Gastrocnemius medialis (tissue), 4 donors: ENCODE measurements at regions not wholly inside any gene's neighbourhood (a gene's known extent, or its start where the extent isn't known, plus 50 kb on each side); places are given as distances from the start of the nearest gene placed in this dataset.

Source experiments
- ATAC-seq, 2 donors: fragments of 150-250 bp; one replicate each; pipeline ENCODE4 v1.9.1; 2016
- DNase-seq, 2 donors: peaks; one replicate each; pipeline ENCODE4 v3.0.0-alpha.2; 2019
- H3K27ac ChIP-seq, 4 donors: fragments of 200-600 bp; sonication (generic); 1 replicate in 1 of 4; 2 replicates in 3 of 4; pipeline ENCODE4 v1.5.1; 2016 to 2018; ENCODE audit warnings: mild to moderate bottlenecking in 2 of 4, moderate library complexity in 1 of 4
- H3K27me3 ChIP-seq, 3 donors: fragments of 200-600 bp; sonication (generic) in 2 of 3; 1 replicate in 1 of 3; 2 replicates in 2 of 3; pipeline versions ENCODE4 v1.5.1 to v1.6.0; 2016 to 2019; ENCODE audit warnings: mild to moderate bottlenecking in 1 of 3, moderate library complexity in 1 of 3
- H3K36me3 ChIP-seq, 2 donors: fragments of 200-600 bp; sonication (generic) in 1 of 2; one replicate each; pipeline ENCODE4 v1.5.1; 2017 to 2018
- H3K4me1 ChIP-seq, 2 donors: fragments of 200-600 bp; sonication (generic) in 1 of 2; one replicate each; pipeline ENCODE4 v1.5.1; 2016 to 2017; ENCODE audit warnings: mild to moderate bottlenecking in 2 of 2
- H3K4me3 ChIP-seq, 4 donors: fragments of 200-600 bp; sonication (generic) in 3 of 4; 1 replicate in 1 of 4; 2 replicates in 3 of 4; pipeline ENCODE4 v1.5.1; 2016 to 2019; ENCODE audit warnings: mild to moderate bottlenecking in 2 of 4
- H3K9me3 ChIP-seq, 3 donors: fragments of 200-600 bp; sonication (generic) in 2 of 3; 1 replicate in 1 of 3; 2 replicates in 2 of 3; pipeline ENCODE4 v1.5.1; 2016 to 2019
- POLR2A ChIP-seq, 2 donors: fragments of 450-650 bp; IDR thresholded peaks; one replicate each; pipeline ENCODE4 v1.6.1; 2017; ENCODE audit warnings: antibody characterized with exemption in 2 of 2, mild to moderate bottlenecking in 2 of 2, moderate library complexity in 2 of 2
- in situ Hi-C, 4 donors: fragments of 200-750 bp; cut with MboI; loops; one replicate each; pipeline versions ENCODE4 v1.15.0 to v1.8.0; 2017; ENCODE audit warnings: low sequenced_read_pairs in 4 of 4
- intact Hi-C: fragments of 100-400 bp; cut with DNase I; formaldehyde crosslinking; loops from one replicate; pipeline ENCODE4 v1.15.1; 2023; ENCODE audit warnings: low total_unique reads
- TF ChIP-seq, protein P1 (sequence below), 5 experiments: fragments of 450-650 bp in 3 of 5; fragments of 200-600 bp in 2 of 5; sonication (generic) in 2 of 5; IDR thresholded peaks in 4 of 5; conservative IDR thresholded peaks in 1 of 5; 1 replicate in 4 of 5; 2 replicates in 1 of 5; pipeline ENCODE4 v1.5.1; 2016 to 2019; ENCODE audit warnings: antibody characterized with exemption in 5 of 5, mild to moderate bottlenecking in 3 of 5, moderate library complexity in 3 of 5

DNA sequence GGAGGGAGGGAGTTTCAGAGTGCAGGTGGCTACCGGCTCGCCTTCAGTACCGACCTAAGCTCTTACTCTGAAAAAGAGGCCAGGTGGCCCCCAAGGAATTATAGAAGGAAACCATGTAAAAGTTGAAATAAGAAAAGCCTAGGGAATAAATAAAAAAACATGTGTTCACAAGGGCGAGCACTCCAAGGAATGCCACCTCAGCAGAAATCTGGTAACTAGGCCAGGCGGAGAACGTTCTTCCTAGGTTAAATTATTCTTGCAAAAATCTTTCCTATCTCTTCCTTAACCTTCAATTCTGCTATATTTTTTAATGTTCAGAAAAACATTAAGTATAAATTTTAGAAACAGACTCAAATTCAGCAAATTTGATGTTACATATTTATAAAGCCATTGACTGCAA lies 1260.3 kb upstream of the SLC10A2 start:
- no peaks in the 10 kb centered on the region for H3K9me3 ChIP-seq
- H3K4me1 ChIP-seq: no peaks in the 10 kb centered on the region
- TF ChIP-seq, protein P1, sequence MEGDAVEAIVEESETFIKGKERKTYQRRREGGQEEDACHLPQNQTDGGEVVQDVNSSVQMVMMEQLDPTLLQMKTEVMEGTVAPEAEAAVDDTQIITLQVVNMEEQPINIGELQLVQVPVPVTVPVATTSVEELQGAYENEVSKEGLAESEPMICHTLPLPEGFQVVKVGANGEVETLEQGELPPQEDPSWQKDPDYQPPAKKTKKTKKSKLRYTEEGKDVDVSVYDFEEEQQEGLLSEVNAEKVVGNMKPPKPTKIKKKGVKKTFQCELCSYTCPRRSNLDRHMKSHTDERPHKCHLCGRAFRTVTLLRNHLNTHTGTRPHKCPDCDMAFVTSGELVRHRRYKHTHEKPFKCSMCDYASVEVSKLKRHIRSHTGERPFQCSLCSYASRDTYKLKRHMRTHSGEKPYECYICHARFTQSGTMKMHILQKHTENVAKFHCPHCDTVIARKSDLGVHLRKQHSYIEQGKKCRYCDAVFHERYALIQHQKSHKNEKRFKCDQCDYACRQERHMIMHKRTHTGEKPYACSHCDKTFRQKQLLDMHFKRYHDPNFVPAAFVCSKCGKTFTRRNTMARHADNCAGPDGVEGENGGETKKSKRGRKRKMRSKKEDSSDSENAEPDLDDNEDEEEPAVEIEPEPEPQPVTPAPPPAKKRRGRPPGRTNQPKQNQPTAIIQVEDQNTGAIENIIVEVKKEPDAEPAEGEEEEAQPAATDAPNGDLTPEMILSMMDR (IDR thresholded peaks at IDR 0.05 in 4 of 5, conservative IDR thresholded peaks at IDR 0.05 in 1 of 5): no peak
- TF ChIP-seq POLR2A (IDR thresholded peaks at IDR 0.05): no peak
- H3K27ac ChIP-seq: no peak overlapping the region
- no peaks in the 10 kb centered on the region for H3K27me3 ChIP-seq
- intact Hi-C loops: no loop called here
- ATAC-seq: no peak
- H3K36me3 ChIP-seq: no peaks in the 10 kb centered on the region
- no peak for DNase-seq
- in situ Hi-C loops: no loop called here
- H3K4me3 ChIP-seq: no peak overlapping the region

DNA sequence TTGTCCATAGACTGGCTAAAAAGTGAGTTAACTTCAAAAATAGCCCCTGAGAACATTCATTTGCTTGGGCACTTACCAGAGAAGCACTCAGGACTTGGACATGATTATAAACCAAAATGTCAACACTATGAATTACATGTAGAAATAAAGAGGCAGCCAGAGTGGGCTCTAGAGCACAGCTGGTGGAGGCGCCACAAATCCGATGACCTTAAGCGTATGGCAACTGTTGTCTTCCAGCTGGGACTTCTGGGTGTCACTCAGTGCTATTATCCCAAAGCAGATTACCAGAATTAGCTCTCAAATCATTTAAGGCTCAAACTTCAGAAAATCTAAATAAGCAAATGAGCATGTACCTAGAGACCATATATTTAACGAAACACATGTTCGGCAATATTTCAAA lies 1255.5 kb upstream of the SLC10A2 start:
- in situ Hi-C loops (no loop called here), intact Hi-C loops (no loop called here)
- DNase-seq (no peak), ATAC-seq (no peak)
- no peaks in the 10 kb centered on the region for H3K4me1 ChIP-seq
- TF ChIP-seq POLR2A (IDR thresholded peaks at IDR 0.05): no peak
- TF ChIP-seq, protein P1 (IDR thresholded peaks at IDR 0.05 in 4 of 5, conservative IDR thresholded peaks at IDR 0.05 in 1 of 5): no peak
- H3K9me3 ChIP-seq: no peaks in the 10 kb centered on the region
- no peak overlapping the region for H3K4me3 ChIP-seq
- no peaks in the 10 kb centered on the region for H3K36me3 ChIP-seq
- H3K27me3 ChIP-seq: no peaks in the 10 kb centered on the region
- H3K27ac ChIP-seq: no peak overlapping the region

DNA sequence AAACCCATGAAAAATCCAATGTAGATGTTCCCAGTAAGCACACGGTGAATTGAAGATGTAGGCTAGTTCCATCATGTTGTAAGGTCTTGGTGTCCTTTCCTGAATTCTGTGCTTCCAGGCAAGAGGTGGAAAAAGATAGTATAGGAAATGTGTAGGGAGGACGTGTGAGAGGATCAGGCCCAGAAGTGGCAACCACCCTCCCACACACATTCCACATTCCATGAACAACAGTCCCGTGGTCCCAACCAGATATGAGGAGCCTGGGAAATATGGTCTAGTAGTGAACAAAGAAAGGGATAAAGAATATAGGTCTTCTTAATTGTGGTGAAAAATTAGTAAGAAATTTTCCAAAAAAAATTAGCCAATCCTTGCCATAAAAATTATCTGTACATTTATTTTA lies 1254.2 kb upstream of the SLC10A2 start:
- Histone ChIP-seq H3K4me1 (no peaks in the 10 kb centered on the region), H3K27me3 (no peaks in the 10 kb centered on the region), H3K36me3 (no peaks in the 10 kb centered on the region), H3K4me3 (no peak overlapping the region), H3K9me3 (no peaks in the 10 kb centered on the region), H3K27ac (no peak overlapping the region)
- TF ChIP-seq, protein P1 (IDR thresholded peaks at IDR 0.05 in 4 of 5, conservative IDR thresholded peaks at IDR 0.05 in 1 of 5): no peak
- no peak for TF ChIP-seq POLR2A (IDR thresholded peaks at IDR 0.05)
- DNase-seq: no peak
- in situ Hi-C loops (no loop called here), intact Hi-C loops (no loop called here)
- ATAC-seq: no peak

- Histone ChIP-seq H3K27ac (no peak overlapping the region), H3K36me3 (no peaks in the 10 kb centered on the region), H3K4me3 (no peak overlapping the region), H3K9me3 (no peaks in the 10 kb centered on the region), H3K4me1 (no peaks in the 10 kb centered on the region), H3K27me3 (no peaks in the 10 kb centered on the region)
- intact Hi-C loops (no loop called here), in situ Hi-C loops (no loop called here)
- ATAC-seq (no peak), DNase-seq (no peak)
- no peak for TF ChIP-seq POLR2A (IDR thresholded peaks at IDR 0.05)
These were observed 1251.9 kb upstream of the SLC10A2 start for GRCh38 chr13:104318121-104318520.

DNA sequence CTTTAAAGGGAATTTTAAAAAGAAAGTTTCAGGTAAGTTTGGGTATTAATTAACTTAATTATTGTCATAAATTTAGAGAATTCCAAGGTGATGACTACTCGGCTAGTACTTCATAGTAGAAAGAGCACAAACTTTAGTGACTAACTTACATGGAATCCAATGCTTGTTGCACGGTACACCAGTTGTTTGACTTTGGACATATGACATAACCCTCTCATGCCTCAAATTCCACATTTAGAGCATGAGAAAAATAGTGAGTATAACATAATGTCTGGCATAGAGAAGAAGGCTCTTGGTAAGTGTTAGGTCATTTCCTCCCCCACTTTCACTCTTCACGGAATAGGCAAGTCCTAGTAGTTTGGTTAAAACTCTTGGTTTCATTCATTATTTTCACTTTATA lies 1249.4 kb upstream of the SLC10A2 start:
- H3K27me3 ChIP-seq: no peaks in the 10 kb centered on the region
- H3K4me3 ChIP-seq: no peak overlapping the region
- H3K27ac ChIP-seq: no peak overlapping the region
- in situ Hi-C loops: no loop called here
- DNase-seq (no peak), ATAC-seq (no peak)
- H3K4me1 ChIP-seq: no peaks in the 10 kb centered on the region
- TF ChIP-seq, protein P1 (IDR thresholded peaks at IDR 0.05 in 4 of 5, conservative IDR thresholded peaks at IDR 0.05 in 1 of 5): no peak
- no peak for TF ChIP-seq POLR2A (IDR thresholded peaks at IDR 0.05)
- no peaks in the 10 kb centered on the region for H3K36me3 ChIP-seq
- H3K9me3 ChIP-seq: no peaks in the 10 kb centered on the region
- intact Hi-C loops: no loop called here
